Ishikawa (cell line): ENCODE measurements at regions not wholly inside any gene's neighbourhood (a gene's known extent, or its start where the extent isn't known, plus 50 kb on each side); places are given as distances from the start of the nearest gene placed in this dataset.

ENCODE experiments used
- CEBPB ChIP-seq: IDR thresholded peaks from 2 replicates; pipeline ENCODE4 v1.6.1; 2012
- CREB1 ChIP-seq: IDR thresholded peaks from 2 replicates; pipeline ENCODE4 v1.6.1; 2012; ENCODE audit warnings: low read depth
- EGR1 ChIP-seq: IDR thresholded peaks from 2 replicates; pipeline ENCODE4 v1.6.1; 2012
- FOXM1 ChIP-seq: IDR thresholded peaks from 2 replicates; pipeline ENCODE4 v1.6.1; 2012; ENCODE audit warnings: low read depth, borderline replicate concordance
- MAX ChIP-seq: IDR thresholded peaks from 2 replicates; pipeline ENCODE4 v1.6.1; 2012
- RAD21 ChIP-seq: IDR thresholded peaks from 2 replicates; pipeline ENCODE4 v1.6.1; 2012; ENCODE audit warnings: low read depth
- REST ChIP-seq: IDR thresholded peaks from 2 replicates; pipeline ENCODE4 v1.6.1; 2012; ENCODE audit warnings: low read depth, mild to moderate bottlenecking
- TAF1 ChIP-seq: IDR thresholded peaks from 2 replicates; pipeline ENCODE4 v1.6.1; 2012; ENCODE audit warnings: low read depth, mild to moderate bottlenecking
- TCF12 ChIP-seq: IDR thresholded peaks from 2 replicates; pipeline ENCODE4 v1.6.1; 2012; ENCODE audit warnings: low read depth
- TEAD4 ChIP-seq: IDR thresholded peaks from 2 replicates; pipeline ENCODE4 v1.6.1; 2012
- YY1 ChIP-seq: IDR thresholded peaks from 2 replicates; pipeline ENCODE4 v1.6.1; 2012; ENCODE audit warnings: low read depth

GRCh38 chr12:72139411-72139810 lies 132.8 kb upstream of the TRHDE start:
- TF ChIP-seq TEAD4 (no peak), REST (no peak), EGR1 (no peak), MAX (no peak), CEBPB (no peak), RAD21 (no peak), FOXM1 (no peak), CREB1 (no peak), TAF1 (no peak), YY1 (no peak), TCF12 (no peak)
